ENCODE measurements at regions not wholly inside any gene's neighbourhood (a gene's known extent, or its start where the extent isn't known, plus 50 kb on each side); places are given as distances from the start of the nearest gene placed in this dataset.
"Not testable (repeated sequence)": the region's sequence is repeated elsewhere in the genome, so short reads cannot be mapped to it uniquely, and the experiment has no call there.

DNA sequence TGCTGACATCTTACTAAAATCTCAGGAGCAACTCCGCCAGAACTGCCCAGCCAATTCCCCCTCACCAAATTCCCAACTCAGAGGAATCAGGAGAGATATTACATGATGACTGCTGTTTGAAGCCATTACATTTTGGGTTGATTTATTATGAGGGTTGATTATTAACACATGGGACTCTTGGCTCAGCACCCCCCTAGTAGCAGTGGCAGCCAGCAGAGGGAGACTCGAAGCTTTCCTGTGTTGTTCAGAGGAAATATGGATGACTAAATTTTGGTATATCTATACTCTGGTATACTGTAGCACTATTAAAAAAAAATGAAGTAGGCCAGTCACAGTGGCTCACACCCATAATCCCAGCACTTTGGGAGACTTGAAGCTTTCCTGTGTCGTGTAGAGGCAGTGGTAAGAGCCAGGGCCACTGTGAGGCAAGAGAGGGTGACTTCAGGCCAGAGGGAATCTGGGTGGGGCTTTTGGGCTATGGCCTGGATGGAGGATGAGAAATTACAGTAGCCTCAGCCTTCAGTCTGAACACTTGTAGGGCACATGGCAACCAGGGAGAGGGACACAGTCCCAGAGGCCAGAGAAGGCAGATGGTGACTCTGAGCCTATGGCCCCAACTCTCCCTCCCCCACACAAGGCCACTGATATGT lies 111.4 kb downstream of the LHX2 start:
- WGBS (ENCODE audit: insufficient coverage): 64% methylated on average over 2 of the region's 3 CpGs
- Histone ChIP-seq H3K27me3 (ENCODE audit: control insufficient read depth, insufficient read depth, low read length) (no peaks in the 10 kb centered on the region), H3K4me1 (ENCODE audit: control insufficient read depth, insufficient read depth, low read length) (peaks cover 8% of the 10 kb centered on the region), H3K9me3 (ENCODE audit: control insufficient read depth, insufficient read depth, low read length) (no peaks in the 10 kb centered on the region), H3K27ac (ENCODE audit: low read length) (no peak overlapping the region), H3K36me3 (ENCODE audit: control insufficient read depth, insufficient read depth, low read length) (no peaks in the 10 kb centered on the region), H3K4me3 (ENCODE audit: low read length) (no peak overlapping the region)
- TF ChIP-seq, protein P1, sequence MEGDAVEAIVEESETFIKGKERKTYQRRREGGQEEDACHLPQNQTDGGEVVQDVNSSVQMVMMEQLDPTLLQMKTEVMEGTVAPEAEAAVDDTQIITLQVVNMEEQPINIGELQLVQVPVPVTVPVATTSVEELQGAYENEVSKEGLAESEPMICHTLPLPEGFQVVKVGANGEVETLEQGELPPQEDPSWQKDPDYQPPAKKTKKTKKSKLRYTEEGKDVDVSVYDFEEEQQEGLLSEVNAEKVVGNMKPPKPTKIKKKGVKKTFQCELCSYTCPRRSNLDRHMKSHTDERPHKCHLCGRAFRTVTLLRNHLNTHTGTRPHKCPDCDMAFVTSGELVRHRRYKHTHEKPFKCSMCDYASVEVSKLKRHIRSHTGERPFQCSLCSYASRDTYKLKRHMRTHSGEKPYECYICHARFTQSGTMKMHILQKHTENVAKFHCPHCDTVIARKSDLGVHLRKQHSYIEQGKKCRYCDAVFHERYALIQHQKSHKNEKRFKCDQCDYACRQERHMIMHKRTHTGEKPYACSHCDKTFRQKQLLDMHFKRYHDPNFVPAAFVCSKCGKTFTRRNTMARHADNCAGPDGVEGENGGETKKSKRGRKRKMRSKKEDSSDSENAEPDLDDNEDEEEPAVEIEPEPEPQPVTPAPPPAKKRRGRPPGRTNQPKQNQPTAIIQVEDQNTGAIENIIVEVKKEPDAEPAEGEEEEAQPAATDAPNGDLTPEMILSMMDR (IDR thresholded peaks at IDR 0.05): no peak
- Mint-ChIP-seq H3K9me3 (no peaks in the 10 kb centered on the region), H3K4me3 (no peak overlapping the region), H3K27me3 (ENCODE audit: low read depth in 2 of 2) (peaks cover 5 to 6% of the 10 kb centered on the region in 2 donors), H3K36me3 (no peaks in the 10 kb centered on the region), H3K27ac (no peak overlapping the region), H3K4me1 (peaks cover 7 to 8% of the 10 kb centered on the region in 2 donors)
- intact Hi-C loops (cut with micrococcal nuclease): loop anchor here (10.0 kb wide), 1 partner anchor 132 kb away; the partner anchor contains the start of gene NEK6
- ATAC-seq (no peak), DNase-seq (no peak)

GRCh38 chr9:124123621-124124020 lies 112.1 kb downstream of the LHX2 start:
- DNase-seq; H3K9me3 ChIP-seq (ENCODE audit: control insufficient read depth, insufficient read depth, low read length); H3K4me3 Mint-ChIP-seq; H3K27ac Mint-ChIP-seq; H3K36me3 Mint-ChIP-seq; H3K4me1 Mint-ChIP-seq; H3K36me3 ChIP-seq (ENCODE audit: control insufficient read depth, insufficient read depth, low read length); H3K27ac ChIP-seq (ENCODE audit: low read length); H3K4me3 ChIP-seq (ENCODE audit: low read length); ATAC-seq; H3K9me3 Mint-ChIP-seq; H3K27me3 Mint-ChIP-seq (ENCODE audit: low read depth in 2 of 2); H3K4me1 ChIP-seq (ENCODE audit: control insufficient read depth, insufficient read depth, low read length); H3K27me3 ChIP-seq (ENCODE audit: control insufficient read depth, insufficient read depth, low read length): not testable (repeated sequence)
- 63% methylated on average over 1 of the region's 1 CpG for WGBS (ENCODE audit: insufficient coverage)
- intact Hi-C loops (cut with micrococcal nuclease): loop anchor here (10.0 kb wide), 1 partner anchor 131 kb away; the partner anchor contains the start of gene NEK6

DNA sequence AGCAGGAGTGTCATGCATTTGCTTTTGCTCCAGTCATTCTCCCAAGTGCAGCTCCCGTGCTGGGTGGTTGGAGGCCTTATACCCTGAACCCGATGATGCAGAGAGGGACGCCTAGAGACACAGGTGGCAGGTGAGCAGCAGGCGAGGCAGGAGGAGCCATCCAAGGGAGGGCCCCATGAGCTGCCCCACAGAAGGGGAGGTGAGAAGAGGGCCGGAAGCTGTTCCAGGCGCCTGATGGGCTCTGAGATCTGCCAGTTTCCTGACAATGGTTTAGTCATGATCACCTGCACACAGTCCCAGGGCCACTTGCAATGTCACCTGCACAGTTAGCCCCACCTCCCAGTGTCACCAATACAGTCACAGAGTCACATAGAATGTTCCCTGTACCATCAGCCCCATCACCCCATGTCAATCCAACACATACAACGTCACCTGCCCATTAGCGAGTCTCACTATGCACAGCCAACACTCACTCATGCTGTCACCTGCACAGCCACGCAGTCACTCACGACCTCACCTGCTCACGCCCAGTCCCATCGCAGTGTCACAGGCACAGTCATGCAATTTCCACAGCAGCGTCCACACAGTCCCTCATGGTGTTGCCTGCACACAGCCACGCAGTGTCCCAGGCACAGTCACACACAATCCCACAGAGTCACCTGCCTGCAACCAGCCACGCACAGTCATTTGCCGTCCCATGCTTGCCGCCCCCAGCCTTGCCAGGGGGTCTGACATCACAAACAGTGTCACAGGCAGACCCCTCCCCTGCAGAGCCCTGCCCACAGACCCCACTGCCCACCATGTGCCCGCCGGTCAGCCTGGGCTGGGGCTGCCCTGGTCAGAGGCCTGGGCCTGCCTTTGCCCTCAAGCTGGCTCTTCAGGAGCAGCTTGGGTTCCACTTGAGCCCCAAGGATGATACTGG lies 113.4 kb downstream of the LHX2 start:
- H3K4me1 Mint-ChIP-seq: peaks cover 7 to 8% of the 10 kb centered on the region in 2 donors
- DNase-seq (no peak), ATAC-seq (no peak)
- H3K4me3 ChIP-seq (ENCODE audit: low read length): no peak overlapping the region
- H3K36me3 Mint-ChIP-seq: no peaks in the 10 kb centered on the region
- H3K27ac Mint-ChIP-seq: no peak overlapping the region
- H3K9me3 Mint-ChIP-seq: no peaks in the 10 kb centered on the region
- H3K9me3 ChIP-seq (ENCODE audit: control insufficient read depth, insufficient read depth, low read length): no peaks in the 10 kb centered on the region
- H3K27me3 ChIP-seq (ENCODE audit: control insufficient read depth, insufficient read depth, low read length): no peaks in the 10 kb centered on the region
- 88% methylated on average over 19 of the region's 19 CpGs for WGBS (ENCODE audit: insufficient coverage)
- H3K27me3 Mint-ChIP-seq (ENCODE audit: low read depth in 2 of 2): no peaks in the 10 kb centered on the region
- H3K36me3 ChIP-seq (ENCODE audit: control insufficient read depth, insufficient read depth, low read length): no peaks in the 10 kb centered on the region
- TF ChIP-seq, protein P1 (IDR thresholded peaks at IDR 0.05): no peak
- intact Hi-C loops (cut with micrococcal nuclease): loop anchor here (10.0 kb wide), 1 partner anchor 130 kb away; the partner anchor contains the start of gene NEK6
- no peak overlapping the region for H3K4me3 Mint-ChIP-seq
- no peak overlapping the region for H3K27ac ChIP-seq (ENCODE audit: low read length)
- H3K4me1 ChIP-seq (ENCODE audit: control insufficient read depth, insufficient read depth, low read length): peaks cover 8% of the 10 kb centered on the region

DNA sequence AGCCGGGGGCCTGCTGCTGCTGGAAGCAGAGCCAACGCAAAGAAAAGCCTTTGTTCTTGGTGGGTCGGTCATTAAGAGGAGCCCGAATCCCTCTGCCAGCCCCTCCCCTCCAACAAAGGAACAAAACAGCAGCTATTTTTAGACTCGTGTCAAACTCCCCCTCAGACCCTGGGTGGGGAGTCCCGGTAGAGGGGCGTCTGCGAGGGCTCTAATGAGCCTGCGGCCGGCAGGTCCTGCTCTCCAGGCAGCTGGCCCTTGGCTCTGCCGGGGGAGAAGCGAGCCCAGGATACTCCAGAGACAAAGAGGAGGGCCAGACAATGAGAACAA lies 114.0 kb downstream of the LHX2 start:
- no peaks in the 10 kb centered on the region for H3K27me3 Mint-ChIP-seq (ENCODE audit: low read depth in 2 of 2)
- H3K4me1 ChIP-seq (ENCODE audit: control insufficient read depth, insufficient read depth, low read length): peaks cover 8% of the 10 kb centered on the region
- H3K27ac ChIP-seq (ENCODE audit: low read length): no peak overlapping the region
- no peaks in the 10 kb centered on the region for H3K36me3 Mint-ChIP-seq
- no peaks in the 10 kb centered on the region for H3K27me3 ChIP-seq (ENCODE audit: control insufficient read depth, insufficient read depth, low read length)
- no peak overlapping the region for H3K4me3 ChIP-seq (ENCODE audit: low read length)
- peaks cover 7 to 8% of the 10 kb centered on the region in 2 donors for H3K4me1 Mint-ChIP-seq
- H3K27ac Mint-ChIP-seq: no peak overlapping the region
- ATAC-seq: no peak
- H3K9me3 Mint-ChIP-seq: no peaks in the 10 kb centered on the region
- DNase-seq: no peak
- H3K9me3 ChIP-seq (ENCODE audit: control insufficient read depth, insufficient read depth, low read length): no peaks in the 10 kb centered on the region
- no peaks in the 10 kb centered on the region for H3K36me3 ChIP-seq (ENCODE audit: control insufficient read depth, insufficient read depth, low read length)
- 83% methylated on average over 12 of the region's 12 CpGs for WGBS (ENCODE audit: insufficient coverage)
- no peak overlapping the region for H3K4me3 Mint-ChIP-seq
- TF ChIP-seq, protein P1 (IDR thresholded peaks at IDR 0.05): no peak
- intact Hi-C loops (cut with micrococcal nuclease): loop anchor here (10.0 kb wide), 1 partner anchor 129 kb away; the partner anchor contains the start of gene NEK6
